Activated CD8-positive, alpha-beta memory T cell treated with anti-CD3 and anti-CD28 coated beads for 48 hours (primary cell): ENCODE measurements at regions not wholly inside any gene's neighbourhood (a gene's known extent, or its start where the extent isn't known, plus 50 kb on each side); places are given as distances from the start of the nearest gene placed in this dataset.
"Not testable (repeated sequence)": the region's sequence is repeated elsewhere in the genome, so short reads cannot be mapped to it uniquely, and the experiment has no call there.

ENCODE experiments used
- DNase-seq, 3 experiments: peaks; one replicate each; pipeline ENCODE4 v3.0.0-alpha.2; 2020; ENCODE audit warnings: low read depth in 2 of 3, low spot score in 2 of 3

DNA sequence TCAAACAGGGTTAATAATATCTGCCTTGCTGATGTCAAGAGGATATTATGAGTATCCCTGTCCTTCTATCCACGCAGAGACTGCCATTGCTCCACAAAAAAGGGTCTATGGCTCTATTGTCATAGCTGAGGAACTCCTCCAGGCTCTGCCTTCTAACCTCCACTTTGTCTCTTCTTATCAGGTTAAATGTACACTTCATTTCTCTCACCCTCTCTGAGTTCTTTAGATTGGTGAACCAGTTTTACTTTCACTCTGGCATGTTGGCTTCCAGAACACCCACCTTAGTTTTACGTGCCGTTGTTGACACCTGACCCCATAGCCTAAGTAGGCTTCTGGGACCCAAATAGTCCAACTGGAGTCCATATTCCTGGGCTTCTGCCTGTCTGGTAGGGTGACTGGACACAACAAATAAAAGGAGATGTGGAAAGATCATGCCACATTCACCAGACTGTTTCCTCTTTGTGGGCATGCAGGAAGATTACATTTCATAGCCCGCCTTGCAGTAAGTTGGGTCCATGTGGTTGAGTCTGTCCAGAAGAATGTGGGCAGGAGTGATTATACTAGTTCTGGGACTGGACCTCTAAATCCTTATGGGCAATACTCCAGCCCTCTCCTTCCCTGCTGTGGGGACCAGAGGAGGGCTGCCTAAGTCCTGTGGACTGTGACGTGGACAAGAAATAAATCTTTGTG lies 350.4 kb upstream of the CLINT1 start:
- no peak for DNase-seq

- DNase-seq = no peak
Observed at GRCh38 chr5:158207733-158208132, 348.8 kb upstream of the CLINT1 start.

DNA sequence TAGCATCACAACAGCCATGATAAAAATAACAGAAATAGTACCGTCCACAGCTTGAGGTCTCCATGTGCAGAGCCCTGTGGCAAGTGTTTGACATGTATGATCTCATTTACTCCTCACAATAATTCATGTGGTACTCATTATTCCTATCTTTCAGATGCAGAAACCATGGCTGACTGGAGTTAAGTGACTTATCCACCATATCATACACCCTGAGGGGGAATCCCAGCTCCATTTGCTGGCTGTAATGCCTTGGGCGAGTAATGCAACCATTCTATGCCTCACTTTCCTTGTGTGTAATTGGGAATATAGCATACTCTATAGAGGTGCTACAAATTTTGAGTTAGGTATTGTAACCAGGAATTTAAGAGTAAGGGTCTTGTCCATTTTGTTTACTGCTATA lies 347.0 kb upstream of the CLINT1 start:
- no peak for DNase-seq

GRCh38 chr5:158203261-158203660 lies 344.3 kb upstream of the CLINT1 start:
- no peak for DNase-seq

- DNase-seq = no peak
Observed at GRCh38 chr5:158202801-158203200, 343.9 kb upstream of the CLINT1 start.

DNA sequence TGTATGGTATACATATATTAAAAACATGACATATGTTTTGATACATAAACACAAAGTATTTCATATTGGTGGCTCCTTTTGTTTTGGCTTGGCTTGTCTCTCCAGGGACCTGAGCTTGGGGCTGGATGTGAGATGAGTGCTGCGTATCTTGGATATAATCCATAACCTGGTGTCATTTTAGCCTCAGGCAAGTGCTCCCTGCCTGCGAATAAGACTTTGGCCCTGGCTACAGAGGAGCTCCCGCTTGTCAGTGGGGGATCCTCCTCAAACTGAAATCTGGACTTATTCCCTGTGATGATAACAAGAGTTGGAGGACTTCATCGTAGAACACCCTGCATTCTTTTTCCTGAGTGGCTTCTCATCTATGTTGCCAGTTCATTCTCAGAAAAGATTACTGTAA lies 341.7 kb upstream of the CLINT1 start:
- no peak for DNase-seq

- no peak for DNase-seq
Observed at GRCh38 chr5:158198636-158199035, 339.7 kb upstream of the CLINT1 start.

DNA sequence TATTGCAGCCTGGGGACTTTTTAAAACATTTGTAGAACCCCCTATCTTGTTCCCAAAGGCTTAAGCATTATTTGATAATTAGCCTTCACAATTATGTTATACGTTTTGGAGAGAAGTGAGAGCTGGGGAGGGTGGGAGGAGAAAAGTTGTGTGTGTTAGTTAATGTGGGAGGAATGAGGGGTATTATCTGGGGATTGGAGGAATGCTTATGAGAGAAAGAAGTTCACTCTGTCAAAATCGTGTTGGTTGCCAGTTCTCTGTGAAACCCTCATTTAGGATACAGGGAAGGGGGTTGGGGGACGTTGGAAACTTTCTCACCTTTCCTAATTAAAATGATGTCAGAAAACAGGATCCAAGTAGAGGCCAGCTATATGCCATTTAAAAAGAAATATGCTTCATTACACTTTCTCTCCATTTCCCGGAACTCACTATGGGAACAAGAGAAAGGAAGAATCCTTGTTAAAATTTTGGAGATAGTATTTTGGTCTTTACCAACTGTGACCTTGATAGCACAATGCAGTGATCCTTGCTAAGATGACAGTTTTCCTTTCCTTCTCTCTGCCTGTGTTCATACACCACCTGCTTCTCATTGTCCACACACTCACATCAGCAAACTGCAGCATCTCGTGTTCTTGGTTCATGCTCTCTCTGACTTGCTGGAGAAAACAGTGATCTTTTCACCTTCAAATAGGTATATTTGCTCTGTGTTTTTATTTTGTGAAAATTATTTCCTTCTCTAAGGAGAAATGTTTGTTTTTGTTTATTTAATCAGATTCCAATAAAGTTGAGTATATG lies 336.7 kb upstream of the CLINT1 start:
- no peak for DNase-seq

GRCh38 chr5:158194561-158194976 lies 335.6 kb upstream of the CLINT1 start:
- DNase-seq = no peak

- DNase-seq = not testable (repeated sequence)
Observed at GRCh38 chr5:158193395-158193794, 334.4 kb upstream of the CLINT1 start.

- DNase-seq = no peak
Observed at GRCh38 chr5:158180407-158180806, 321.5 kb upstream of the CLINT1 start.

DNA sequence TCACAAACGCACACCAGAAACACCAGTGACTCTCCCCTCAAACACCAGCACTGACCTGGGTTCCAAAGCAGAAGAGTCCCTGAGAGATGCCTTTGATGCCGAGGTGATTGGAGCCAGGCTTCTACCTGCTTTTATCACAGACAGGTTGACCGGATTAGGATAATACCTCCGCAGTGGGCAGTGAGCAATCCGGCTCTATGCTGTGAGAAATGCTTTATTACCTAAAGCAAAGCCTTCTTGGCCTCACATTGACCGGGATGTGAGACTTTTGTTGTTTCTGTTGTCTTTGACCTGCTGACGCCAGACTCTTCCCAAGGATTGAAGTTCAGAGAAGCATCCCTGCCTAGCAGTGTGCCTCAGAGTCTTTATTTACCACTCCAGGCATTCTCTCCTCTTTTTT lies 320.3 kb upstream of the CLINT1 start:
- DNase-seq = no peak

- no peak for DNase-seq
Observed at GRCh38 chr5:158178535-158178934, 319.6 kb upstream of the CLINT1 start.

GRCh38 chr5:158177146-158177545 lies 318.2 kb upstream of the CLINT1 start:
- DNase-seq = no peak

- no peak for DNase-seq
Observed at GRCh38 chr5:158175934-158176481, 317.1 kb upstream of the CLINT1 start.

DNA sequence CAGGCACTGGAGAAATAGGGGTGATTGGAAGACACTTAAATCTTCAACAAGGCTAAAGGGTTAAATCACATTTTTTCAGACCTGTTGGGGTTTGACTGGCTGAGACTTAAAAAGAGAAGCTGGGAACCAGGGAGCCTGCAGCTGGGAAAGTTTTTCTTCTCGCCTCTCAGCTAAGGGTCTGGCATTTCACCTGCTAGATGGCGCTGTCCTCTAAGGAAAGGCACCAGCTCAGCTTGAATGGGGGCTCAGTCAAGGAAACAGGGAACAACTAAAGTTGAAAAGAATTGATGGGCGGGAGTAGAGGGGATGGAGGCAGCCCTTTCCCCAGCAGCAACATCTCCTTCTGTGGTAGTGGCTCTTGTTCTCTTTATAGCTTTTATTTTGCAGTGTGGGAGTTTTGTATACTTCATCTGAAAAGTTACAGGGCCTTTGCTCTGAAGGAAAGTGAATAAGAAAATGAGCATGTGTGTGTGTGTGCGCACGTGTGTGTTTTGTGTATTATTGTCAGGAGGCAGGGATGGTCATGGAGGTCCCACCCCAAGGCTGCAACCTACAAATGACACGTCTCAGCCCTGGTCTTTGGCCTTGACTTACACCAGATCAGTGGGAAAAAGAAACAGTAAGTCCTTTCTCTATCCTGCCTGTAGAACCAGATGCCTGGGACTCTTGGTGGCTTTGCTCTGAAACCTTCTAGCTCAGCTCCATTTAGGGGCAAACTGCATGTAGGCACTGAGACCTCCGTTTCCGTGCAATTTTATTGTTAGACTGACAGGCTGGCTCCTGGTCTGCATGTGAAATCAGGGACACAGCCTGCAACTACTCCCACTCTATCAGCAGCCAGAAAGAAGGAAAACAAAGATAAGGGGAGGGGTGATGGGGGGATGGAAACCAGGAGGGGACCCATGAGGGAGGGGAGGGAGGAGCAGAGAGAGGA lies 316.2 kb upstream of the CLINT1 start:
- DNase-seq = peak in 2 of 3 experiments; percentile 13 to 18

DNA sequence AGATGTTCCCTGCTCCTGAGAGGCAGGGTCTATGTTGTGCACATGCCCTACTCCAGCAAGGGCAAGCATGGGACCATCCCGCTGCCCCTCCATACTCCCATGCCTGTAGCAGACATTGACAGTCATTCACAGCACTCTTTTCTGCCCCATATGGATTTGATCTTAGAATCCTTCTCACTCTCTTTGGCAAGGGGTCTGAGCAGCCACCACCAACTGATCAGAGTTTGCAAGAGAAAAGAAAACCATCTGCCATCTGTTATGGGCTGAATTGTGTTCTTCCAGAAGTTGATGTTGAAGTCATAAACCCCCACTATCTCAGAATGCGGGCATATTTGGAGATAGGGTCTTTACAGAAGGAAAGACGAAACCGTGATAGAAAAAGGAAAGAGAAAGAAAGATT lies 315.1 kb upstream of the CLINT1 start:
- DNase-seq = no peak

- no peak for DNase-seq
Observed at GRCh38 chr5:158172005-158172404, 313.1 kb upstream of the CLINT1 start.

DNA sequence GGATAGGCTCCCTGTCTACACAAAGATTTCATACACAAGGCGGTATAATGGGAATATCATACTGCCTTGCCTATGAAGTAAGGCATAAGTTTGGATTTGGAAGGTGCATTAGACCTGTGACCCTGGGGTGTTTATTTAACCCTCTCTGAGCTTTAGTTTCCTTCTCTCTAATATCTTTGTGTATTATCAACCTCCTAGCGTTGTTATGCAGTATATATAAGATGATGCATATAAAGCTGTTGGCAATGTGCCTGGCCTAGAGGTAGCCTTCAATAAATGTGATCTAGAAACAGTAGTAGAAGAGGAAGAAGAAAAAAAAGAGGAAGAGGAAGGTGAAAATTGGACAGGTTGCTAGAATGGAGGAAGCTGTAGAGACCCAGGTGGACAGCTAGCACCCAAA lies 311.6 kb upstream of the CLINT1 start:
- no peak for DNase-seq

GRCh38 chr5:158170060-158170459 lies 311.1 kb upstream of the CLINT1 start:
- DNase-seq = no peak

DNA sequence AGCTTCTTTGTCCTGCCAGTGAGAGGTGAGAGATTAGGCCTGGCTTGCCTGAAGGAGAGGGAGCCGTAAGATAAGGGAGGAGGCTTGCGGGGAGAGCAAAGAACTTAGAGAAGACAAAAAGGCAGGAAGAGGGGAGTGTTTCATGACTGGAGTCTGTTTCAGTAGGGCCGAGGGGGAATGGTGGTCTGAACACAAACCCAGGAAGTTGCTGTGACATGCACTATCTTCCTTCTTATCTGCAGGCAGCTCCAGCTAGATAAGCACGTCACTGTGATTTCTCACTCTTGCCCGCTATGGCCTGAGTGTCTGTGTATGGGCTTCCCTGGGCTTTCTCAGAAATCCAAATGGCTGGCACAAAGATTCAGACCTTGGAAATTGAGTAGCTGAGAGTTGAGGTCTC lies 307.5 kb upstream of the CLINT1 start:
- DNase-seq = no peak
